ENCODE measurements at regions not wholly inside any gene's neighbourhood (a gene's known extent, or its start where the extent isn't known, plus 50 kb on each side); places are given as distances from the start of the nearest gene placed in this dataset.

- H3K4me3 ChIP-seq, result no peak overlapping the region
- TF ChIP-seq, protein P1, sequence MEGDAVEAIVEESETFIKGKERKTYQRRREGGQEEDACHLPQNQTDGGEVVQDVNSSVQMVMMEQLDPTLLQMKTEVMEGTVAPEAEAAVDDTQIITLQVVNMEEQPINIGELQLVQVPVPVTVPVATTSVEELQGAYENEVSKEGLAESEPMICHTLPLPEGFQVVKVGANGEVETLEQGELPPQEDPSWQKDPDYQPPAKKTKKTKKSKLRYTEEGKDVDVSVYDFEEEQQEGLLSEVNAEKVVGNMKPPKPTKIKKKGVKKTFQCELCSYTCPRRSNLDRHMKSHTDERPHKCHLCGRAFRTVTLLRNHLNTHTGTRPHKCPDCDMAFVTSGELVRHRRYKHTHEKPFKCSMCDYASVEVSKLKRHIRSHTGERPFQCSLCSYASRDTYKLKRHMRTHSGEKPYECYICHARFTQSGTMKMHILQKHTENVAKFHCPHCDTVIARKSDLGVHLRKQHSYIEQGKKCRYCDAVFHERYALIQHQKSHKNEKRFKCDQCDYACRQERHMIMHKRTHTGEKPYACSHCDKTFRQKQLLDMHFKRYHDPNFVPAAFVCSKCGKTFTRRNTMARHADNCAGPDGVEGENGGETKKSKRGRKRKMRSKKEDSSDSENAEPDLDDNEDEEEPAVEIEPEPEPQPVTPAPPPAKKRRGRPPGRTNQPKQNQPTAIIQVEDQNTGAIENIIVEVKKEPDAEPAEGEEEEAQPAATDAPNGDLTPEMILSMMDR (IDR thresholded peaks at IDR 0.05), result no peak
- no peak for DNase-seq (ENCODE audit: low spot score)
- no peak overlapping the region for H3K27ac ChIP-seq
Observed at GRCh38 chr14:80003138-80003537, 208.2 kb downstream of the DIO2 start.

- TF ChIP-seq, protein P1 (IDR thresholded peaks at IDR 0.05), result no peak
- Histone ChIP-seq H3K4me3 (no peak overlapping the region), H3K27ac (no peak overlapping the region)
- DNase-seq (ENCODE audit: low spot score), result no peak
Observed at GRCh38 chr14:79997509-79998208, 213.6 kb downstream of the DIO2 start.

GRCh38 chr14:79992407-79993198 lies 218.7 kb downstream of the DIO2 start:
- Histone ChIP-seq H3K4me3 (no peak overlapping the region), H3K27ac (no peak overlapping the region)
- no peak for DNase-seq (ENCODE audit: low spot score)
- TF ChIP-seq, protein P1 (IDR thresholded peaks at IDR 0.05), result no peak

DNA sequence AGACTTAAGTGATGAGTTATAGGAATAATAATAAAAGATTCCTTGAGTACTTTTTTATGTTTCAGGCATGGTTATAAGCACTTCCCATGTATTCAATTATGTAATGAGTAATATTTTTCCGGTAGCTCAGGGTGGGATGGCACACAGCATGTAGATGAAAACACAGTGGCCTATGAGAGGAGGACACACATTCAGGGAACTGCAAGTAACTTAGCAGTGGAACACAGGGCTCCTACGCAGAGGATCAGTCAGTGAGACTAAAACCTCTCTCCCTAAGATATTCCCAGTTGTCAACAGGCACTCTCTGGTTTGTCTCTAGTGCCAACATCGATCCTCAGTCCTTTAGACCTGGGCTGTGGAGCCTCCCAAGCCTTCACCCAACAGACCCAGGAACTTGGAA lies 219.4 kb downstream of the DIO2 start:
- no peak for DNase-seq (ENCODE audit: low spot score)
- no peak overlapping the region for H3K4me3 ChIP-seq
- TF ChIP-seq, protein P1 (IDR thresholded peaks at IDR 0.05), result no peak
- no peak overlapping the region for H3K27ac ChIP-seq

DNA sequence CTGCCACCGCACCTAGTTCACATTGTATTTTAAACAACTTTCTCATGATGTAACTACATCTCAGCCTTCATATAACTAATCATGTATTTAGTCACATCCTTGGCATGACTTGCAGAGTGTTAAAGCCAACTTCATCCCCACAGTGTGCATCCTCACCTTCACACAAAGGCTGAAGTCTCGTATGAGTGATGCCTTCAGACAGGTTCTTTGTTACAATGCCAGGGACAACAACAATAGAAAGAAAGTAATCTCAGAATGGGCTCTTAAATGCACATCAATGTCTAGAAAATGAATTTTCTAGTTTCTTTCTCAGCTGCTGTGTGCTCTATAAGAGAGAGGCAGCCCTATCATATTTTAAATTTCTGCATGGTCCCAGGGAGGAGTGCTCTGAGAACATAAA lies 221.3 kb downstream of the DIO2 start:
- TF ChIP-seq, protein P1 (IDR thresholded peaks at IDR 0.05), result no peak
- no peak for DNase-seq (ENCODE audit: low spot score)
- Histone ChIP-seq H3K27ac (no peak overlapping the region), H3K4me3 (no peak overlapping the region)

DNA sequence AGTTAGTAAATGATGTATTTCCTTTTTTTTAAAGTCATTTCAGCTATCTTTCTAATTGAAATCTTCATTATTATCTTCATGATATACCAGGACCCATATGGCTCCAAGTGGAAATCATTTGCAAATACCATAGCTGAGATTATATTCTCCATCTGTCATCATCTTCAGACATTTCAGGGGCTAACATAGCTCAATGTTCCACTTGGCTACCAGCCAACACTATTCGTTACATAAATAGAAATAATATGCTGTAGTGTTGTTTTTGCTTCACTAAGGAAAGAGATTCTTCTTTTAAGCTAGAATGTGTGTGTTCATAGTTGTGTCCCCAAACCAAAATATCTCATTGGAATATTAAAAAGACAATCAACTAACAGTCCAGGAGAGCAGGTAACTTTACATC lies 225.1 kb downstream of the DIO2 start:
- TF ChIP-seq, protein P1 (IDR thresholded peaks at IDR 0.05), result no peak
- DNase-seq (ENCODE audit: low spot score), result no peak
- Histone ChIP-seq H3K4me3 (no peak overlapping the region), H3K27ac (no peak overlapping the region)

DNA sequence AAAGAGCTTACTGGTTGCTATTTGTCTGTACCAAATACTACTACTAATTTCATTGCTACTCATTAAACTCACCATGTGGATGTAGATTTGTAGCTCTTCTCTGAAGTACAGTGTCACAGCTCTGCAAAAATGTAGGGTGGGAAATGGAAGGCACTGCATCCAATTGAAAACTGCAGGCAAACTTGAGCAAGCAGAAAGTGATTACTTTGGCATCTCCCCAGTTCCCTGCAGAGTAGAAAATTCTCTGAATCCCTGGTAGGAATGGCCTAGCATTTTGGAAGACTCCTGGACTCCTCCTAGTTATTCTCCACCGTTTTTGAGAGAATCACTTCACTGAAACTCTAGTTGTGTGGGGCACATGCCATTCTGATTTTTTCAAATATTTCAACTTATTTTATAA lies 239.1 kb downstream of the DIO2 start:
- Histone ChIP-seq H3K27ac (no peak overlapping the region), H3K4me3 (no peak overlapping the region)
- no peak for DNase-seq (ENCODE audit: low spot score)
- TF ChIP-seq, protein P1 (IDR thresholded peaks at IDR 0.05), result no peak

Data from coronary artery (tissue), 2 donors.